Ammon's horn (tissue), 1 donor: ENCODE measurements at regions not wholly inside any gene's neighbourhood (a gene's known extent, or its start where the extent isn't known, plus 50 kb on each side); places are given as distances from the start of the nearest gene placed in this dataset.
A peak's percentile ranks its signal among the peaks of the same experiment; 100 is the strongest.

ENCODE experiments used
- DNase-seq: peaks from one replicate; pipeline ENCODE4 v3.0.0-alpha.2; 2016; ENCODE audit warnings: low spot score

DNA sequence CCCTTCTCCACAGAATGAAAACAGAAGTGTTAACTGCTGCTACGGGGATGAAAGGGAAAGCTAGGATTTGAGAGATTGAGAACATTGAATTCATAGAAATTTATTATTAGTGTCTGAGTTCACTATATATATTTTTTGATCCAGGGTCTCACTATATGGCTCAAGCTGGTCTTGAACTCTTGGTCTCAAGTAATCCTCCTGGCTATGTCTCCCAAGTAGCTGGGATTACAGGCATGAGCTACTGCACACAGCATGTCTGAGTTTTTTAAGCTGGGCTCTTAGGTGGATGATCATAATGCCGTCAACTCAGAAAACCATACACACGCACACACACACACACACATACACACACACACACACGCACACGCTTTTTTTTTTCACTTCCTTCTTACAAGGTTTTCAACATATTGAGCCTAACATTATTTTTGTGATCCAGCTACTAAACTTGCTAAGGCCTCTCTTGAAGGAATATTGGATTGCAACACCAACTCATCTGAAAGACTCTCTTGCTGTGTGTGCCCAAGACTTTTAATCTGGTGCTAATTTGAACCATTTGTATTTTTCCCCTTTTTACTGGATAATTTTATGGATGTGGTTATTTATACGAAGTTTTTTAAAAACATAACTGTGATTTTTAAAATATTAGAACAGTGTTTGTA lies 1045.4 kb downstream of the DTWD2 start:
- DNase-seq = no peak

DNA sequence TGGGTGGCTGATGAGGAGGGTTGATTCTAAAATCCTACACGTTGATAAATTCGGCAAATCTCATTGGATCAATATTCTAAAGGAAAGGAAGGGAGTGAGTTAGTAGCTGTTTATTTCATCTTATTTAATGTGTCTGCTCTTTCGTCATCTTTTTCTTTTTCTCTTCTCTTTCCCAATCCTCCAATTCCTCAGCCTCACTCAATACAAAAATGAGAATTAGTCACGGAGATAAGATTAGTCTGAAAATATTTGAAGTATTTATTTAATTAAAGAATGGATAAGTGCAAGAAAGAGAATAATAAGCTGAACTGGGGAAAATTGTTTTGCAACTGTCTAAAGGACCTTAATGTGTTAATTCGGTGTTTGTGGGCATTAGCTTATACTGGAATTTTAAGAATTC lies 1095.1 kb downstream of the DTWD2 start:
- no peak for DNase-seq

DNA sequence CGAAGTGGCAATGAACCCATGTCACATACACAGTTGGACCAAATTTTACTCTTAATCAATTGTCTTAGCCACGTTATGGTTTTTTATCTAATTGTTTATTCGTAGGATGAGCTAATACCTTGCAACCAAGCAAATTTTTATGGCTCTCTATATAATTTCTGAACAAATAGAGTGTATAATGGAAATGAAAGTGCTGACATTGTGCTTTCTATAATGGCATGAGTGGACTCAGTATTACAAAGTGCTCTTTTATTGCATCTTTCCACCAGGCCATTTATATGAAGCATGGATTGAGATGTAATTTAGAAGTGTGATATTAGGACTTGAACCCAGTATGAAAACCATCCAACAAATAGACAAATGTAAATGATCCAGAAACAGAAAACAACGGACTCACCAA lies 1096.0 kb downstream of the DTWD2 start:
- no peak for DNase-seq

DNA sequence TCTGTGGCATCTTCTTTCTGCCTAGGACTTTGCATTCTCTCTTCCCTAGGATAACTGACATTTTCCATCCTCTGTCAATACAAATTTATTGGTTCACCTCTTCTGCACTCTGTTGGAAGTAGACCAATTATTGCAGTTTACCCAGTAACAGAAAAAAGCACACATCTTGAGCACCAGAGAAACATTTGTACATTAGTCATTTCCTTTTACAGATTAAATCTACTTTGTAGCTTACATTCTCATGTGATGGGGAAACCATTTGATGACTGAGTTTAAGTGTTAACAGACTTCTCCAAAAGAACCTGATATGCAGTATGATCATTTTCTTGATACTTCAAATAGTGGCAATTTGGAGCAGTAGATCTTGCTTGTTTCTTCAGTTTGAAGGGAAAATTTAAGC lies 1098.8 kb downstream of the DTWD2 start:
- DNase-seq = no peak

DNA sequence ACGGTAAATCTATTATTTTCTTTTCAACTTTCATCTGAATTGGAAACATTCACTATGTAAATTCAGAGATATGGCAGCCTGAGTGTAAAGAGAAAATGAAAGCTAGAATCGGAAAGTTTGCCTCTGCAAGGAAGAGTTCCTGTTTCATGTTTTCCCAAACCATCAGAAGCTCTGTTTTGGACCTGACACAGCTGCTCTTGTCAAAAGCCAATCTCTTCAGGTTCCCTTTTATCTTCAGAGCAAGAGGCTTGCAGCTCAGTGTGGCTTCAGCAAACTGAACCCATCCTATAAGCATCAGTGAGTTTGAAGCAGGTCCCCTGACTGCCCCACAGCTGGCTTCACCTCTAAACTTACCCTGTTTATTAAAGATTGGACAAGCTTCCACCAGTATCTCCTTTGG lies 1099.7 kb downstream of the DTWD2 start:
- DNase-seq = peak; percentile 50

DNA sequence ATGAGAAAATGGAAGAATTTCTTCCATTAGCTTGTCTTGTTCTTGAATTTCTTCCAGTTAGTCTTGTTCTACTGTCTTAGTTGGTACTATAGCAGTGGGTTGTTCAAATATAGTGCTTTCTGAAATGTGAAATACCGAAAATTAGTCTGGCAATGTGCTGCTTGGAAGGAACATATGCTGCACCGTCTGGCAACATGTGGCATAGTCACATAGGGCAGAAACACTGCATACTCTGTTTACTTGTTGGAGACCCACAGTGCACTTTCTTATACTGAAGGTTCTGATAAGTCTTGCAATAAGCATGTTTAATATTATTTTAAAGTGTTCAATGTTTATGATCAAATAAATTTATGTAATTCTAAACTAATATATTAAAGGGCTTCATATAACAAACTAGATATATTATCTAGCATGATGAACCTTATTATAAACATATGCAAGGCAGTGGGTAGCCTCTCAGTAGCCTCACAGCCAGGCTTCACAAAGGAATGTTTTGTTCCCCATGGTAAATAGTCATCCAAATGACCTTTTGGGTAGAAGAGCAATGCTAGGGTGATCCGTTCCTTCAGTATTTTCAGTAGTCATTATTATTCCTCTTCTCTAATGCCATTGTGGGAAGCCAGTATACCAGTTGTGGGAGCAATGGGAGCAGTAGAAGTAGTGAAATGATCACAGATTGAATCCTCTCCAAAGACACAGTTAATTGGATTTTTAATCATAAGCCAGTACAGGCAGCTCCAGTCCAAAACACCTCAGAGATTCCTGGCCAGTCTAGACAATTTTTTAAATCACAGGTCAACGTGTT lies 1106.7 kb downstream of the DTWD2 start:
- peak; percentile 53 for DNase-seq

DNA sequence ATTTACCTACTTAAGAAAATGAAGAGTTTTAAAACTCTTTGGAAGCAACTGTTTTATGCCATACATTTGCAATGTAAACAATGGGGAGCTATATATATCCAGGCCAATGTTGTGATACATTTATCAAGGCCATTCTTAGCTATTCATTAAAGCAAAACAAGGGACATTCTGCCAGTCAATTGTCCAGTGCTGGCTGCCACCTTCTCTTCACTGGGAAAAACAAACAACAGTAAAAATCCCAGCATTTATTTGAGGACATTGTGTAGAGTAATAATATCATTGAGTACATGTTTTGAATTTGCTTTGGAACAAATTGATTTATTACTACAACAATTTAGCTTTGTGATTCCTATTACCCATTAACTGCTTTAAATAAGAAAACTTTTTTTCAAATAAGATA lies 1107.4 kb downstream of the DTWD2 start:
- no peak for DNase-seq

DNA sequence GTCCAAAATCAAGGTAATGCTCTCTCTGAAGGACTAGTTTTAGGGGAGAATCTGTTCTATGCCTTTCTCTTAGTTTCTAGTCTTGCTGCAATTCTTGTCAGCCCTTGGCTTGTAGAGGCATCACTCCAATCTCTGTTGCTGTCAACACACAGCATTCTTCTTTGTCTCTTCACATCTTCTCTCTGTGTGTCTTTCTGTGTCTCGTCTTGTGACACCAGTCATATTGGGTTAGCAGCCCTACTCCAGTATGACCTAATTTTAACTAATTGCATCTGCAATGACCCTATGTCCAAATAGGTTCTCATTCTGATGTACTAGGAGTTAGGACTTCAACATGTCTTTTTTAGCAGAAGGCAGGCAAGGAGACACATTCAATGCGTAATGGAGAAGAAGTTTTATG lies 1110.6 kb downstream of the DTWD2 start:
- DNase-seq = no peak

DNA sequence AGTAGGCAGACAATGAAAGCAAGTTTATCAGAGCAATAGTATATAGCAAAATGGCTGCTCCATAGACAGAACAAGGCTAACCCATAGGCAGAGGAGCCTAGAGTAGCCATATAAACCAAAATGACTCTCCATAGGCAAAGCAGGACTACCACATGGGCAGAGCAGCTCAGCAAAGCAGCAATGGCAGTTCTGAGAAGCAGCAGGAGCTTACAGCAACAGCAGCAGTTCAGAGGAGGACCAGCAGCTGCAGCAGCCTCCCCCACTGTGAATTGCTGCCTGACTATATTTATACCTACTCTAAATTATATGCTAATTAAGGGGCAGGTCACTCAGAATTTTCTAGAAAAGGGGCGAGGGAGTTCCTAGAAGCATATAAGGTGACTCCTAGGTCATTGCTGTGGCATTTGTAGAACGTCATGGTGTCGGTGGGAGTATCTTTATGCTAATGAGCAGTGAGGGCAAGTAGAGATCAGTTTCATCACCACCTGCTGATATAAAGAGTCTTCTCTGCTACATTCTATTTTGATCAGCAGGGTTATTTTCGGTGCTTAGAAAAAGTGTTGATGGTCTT lies 1115.5 kb downstream of the DTWD2 start:
- DNase-seq = no peak

DNA sequence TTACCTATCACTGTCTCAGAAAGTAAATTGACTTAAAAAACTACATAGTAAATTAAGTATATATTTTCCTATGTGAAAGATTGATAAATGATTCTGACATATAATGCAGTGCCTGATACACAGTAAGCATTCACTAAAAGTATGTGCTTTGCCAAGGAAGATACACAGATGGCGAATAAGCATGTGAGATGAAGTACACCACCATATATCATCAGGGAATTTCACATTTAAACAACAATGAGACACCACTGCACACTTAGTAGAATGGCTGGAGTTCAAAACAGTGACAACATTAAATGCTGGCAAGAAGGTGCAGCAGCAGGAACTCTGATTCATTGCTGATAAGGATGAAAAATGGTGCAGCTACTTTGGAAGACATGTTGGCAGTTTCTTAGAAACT lies 1118.8 kb downstream of the DTWD2 start:
- DNase-seq = no peak

DNA sequence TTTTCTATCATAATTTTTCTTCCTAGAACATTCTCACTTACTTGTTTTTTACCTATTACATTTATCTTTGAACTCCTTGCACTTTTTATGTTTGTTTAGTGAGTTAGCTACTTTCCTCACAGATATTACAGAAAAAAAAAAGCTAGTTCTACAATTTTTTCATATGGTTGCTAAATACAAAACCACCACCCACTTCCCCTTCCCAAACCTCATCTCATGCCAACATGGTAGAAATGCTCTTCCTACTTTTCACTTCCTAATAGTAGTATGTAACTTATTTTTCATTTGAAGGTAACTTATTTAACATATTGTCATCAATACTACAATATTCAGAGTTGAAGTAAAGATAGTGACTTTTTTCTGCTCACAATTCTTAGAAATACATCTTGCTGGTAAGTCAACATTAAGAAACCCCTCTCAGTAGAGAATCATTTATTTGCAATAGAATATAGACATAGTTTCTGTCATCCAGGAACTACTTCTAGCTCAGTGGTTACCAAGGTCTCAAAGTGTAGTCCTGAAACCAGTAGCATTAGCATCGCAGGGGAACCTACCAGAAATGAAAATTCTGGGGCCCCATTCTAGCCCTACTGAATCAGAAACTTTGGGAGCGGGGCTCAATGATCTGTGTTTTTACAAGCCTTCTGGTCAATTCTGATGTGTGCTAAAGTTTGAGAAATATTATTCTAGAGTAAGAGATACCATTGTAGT lies 1124.6 kb downstream of the DTWD2 start:
- peak; percentile 21 for DNase-seq

DNA sequence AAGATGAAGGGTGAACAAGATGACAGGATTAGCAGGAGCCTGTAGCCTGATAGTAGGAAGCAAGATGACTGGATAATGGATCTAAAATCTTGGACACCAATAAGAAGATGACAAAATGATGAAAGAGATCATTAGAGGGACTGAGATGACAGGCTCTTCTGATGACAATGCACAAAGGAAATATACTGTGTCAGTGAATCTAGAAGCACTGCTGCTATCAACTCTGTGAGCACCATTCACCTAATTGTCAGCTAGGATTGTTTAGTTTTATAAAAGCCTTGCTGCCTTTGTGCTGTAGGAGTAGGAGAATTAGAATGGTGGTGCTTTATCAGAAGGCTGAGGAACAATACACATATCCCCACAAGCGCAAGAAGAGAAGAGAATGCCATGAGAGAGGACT lies 1127.8 kb downstream of the DTWD2 start:
- no peak for DNase-seq

DNA sequence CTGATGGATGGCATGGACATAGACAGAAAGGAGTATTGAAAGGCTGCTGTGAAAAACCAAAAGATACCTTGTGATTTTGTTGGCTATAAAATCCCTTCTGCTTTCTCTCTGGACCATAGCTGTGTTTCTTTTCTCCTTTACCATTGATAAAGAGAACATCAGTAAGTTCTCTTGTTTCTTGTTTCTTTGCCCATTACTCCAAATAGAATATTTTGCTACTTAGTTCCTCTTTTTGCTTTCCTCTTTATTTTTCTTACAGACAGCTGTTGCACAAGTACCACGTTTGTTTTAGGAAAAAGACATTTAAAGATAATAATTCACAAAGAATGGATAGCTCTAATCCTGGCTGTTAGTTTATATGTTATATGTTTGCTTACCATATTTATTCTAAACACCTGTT lies 1129.2 kb downstream of the DTWD2 start:
- no peak for DNase-seq

DNA sequence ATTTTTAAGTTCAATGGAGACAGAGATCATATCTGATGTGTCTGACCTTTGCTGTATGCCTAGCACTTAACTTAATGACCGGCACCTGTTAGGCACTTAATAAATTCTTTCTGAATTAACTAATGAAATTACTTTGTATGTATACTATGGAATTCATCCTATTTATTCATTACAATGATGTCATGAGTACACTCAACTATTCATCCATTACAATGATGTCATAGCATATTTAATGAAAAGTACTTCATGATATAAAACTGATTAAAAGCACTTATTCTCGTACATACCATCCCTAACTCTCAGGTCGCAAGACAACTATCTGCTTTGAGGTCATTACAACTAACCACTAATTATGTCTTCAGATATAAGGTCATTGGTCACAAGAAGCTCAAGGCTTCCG lies 1131.6 kb downstream of the DTWD2 start:
- no peak for DNase-seq

DNA sequence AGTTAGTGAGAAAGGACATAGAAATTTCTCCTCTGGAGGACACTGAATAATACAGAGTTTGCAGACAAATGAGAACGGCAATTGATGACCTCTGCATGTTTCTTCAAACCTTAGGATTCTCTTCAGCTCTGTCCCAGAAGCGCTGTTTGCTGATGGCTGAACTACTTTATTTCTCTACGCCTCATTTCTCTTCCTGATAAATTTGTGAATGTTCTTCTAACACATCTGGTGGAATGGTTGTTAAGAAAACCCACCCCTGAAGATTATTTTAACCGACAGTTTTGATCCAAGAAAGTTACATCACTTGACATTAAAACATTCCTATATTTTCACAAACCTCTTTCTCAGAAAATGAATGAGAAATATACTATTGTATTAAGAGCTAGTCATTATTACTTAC lies 1150.6 kb downstream of the DTWD2 start:
- DNase-seq = no peak

DNA sequence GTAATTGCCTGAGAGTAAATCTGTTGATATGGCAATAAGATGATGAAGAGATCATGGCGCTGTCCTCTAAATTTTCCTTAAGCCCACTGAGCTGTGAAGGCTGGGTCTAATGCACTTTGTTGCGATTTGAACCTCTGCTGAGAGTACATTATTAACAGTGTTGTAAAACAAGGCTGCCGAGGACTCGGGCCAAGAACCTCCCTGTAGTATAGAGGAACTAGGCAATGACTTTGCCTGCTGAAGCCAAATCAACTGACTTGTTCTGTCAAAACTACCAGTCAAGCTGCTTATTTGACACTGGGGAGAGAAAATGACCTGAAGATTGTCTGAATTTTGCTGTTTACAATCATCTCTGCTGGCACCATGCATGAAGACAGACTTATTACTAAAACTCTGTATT lies 1154.7 kb downstream of the DTWD2 start:
- no peak for DNase-seq

DNA sequence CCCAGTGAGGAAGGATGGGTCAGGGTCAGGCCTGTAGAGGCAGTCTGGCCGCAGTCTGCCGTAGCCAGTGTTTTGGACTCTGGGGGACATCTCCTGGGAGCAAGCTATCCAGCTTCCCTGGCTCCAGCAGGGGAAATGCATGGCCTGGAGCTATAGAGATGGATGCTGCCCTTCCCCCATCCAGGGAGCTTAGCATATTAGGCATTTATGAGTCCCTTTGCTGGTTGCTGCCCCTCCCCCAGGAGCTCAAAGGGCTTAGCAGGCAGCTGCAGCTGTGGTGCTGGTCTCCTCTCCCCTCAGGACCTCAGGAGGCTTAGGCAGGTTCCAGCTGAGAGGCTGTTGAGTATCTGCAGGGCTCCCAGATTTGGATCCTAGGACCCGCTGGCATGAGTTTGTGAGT lies 1158.7 kb downstream of the DTWD2 start:
- DNase-seq = no peak

DNA sequence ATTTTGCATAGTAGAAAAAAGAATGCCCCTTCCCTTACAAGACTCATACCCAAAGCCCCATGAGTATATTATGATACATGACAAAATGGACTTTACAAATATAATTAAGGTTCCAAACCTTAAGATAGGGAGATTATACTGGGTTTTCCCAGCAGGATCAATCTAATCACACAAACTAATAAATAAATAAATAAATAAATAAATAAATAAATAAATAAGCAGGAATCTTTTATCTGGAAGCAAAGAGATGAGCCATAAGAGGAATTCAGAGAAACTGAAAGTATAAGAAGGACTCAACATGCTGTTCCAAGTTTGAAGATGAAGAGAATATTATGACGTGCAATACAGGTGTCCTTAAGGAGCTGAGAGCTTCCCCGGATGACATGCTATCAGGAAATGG lies 1174.5 kb downstream of the DTWD2 start:
- no peak for DNase-seq

DNA sequence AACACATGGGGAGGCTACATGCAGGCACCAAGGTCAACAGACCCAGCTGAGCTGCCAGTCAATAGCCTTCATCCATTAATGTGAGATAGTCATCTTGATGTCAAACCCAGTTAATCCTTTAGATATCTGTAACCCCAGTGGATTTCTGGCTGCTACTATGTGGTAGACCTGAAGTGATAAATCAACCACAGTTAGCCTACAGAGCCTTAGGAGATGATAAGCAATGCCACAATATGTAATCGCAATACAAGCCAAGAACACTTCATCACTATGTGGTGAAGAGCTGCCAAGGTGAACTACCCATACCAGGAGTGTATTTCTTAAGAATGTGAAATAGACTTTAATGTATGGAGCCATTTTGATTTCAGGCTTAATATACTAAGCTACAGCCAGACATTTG lies 1175.5 kb downstream of the DTWD2 start:
- DNase-seq = no peak

DNA sequence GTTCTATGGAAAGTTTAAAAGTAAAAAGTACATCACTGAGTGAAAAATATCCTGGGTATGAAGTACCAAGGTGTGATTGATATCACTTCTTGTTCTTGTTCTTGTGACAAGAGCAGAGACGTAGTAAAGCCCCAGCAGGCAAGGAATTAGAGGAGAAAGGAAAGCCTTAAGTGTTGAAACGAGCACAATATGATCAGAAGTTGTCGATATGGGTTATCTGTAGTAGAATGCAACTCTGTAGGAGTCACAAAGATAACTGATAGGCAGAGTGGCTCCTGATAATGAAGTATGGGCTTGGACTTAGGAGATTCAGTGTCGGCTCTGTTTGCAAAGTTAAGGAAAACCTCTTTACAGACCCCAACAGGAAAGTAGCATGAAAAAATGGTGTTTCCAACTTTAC lies 1179.1 kb downstream of the DTWD2 start:
- DNase-seq = no peak

DNA sequence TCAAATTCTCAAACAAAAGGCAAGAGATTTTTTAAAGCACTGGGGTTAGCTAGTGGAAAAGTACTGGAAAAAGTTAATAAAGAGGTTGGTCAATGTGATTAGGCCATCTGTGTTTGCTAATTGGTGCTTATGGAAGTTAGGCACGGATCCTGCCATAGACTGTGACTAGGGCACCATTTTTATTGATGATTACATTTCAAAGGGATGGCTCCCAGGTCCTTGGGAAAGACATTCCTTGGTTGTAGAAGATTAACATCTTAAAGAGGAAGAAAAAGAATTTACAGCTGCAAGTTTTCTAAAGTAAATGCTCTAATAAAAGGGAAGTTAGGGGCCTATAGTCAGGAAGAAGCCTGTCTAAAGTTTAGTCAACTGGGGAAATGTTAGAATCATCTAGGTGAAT lies 1183.3 kb downstream of the DTWD2 start:
- no peak for DNase-seq

DNA sequence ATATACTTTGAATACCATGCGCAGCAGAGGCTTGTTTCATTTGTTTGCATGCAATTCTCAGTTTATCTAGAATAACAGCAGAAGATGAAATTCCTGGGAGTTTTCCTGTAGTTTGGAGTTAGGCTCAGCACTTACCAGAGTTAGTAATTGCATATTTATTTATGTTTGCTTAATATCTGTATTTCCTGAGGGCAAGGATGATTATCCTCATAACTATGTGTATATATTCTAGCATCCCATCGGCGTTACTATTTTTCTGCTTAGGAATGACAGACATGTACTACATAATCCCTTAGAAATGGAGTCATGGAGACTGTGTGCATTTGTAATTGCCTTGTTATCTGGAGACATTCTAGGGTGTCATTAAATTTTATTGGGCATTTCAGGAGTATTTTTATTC lies 1184.8 kb downstream of the DTWD2 start:
- no peak for DNase-seq

DNA sequence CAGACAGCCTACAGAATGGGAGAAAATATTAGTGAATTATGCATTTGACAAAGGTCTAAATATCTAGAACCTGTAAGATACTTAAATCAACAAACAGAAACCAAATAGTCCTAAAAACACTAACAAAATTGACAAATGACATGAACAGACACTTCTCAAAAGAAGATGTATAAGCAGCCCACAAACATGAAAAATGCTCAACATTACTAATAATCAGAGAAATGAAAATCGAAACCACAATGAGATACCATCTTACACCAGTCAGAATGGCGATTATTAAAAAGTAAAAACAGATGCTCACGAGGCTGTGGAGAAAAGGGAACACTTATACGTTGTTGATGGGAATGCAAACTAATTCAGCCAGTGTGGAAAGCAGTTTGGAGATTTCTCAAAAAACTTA lies 1186.8 kb downstream of the DTWD2 start:
- no peak for DNase-seq
